ENCODE measurements at regions not wholly inside any gene's neighbourhood (a gene's known extent, or its start where the extent isn't known, plus 50 kb on each side); places are given as distances from the start of the nearest gene placed in this dataset.

DNA sequence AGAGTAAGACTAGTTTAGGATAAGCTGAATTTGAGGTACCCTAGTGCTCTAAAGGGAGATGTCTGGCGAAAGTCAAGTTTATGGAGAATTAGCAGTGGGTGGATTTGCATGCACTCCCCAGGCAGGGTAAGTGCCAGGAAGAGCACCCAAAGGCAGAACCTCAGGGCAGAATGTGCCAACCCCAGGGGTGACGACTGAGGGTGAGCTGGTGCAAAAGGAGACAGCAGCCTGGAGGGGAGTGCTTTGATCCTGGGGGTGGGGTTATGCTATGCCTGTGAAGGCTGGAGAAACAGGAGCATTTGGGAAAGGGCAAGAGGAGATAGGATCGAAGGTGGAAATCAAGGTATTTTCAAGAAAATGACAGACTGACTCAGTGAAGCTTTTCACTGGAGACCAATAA, 208.5 kb upstream of the PDE10A start:
- H3K27ac Mint-ChIP-seq = no peak overlapping the region
- H3K4me3 Mint-ChIP-seq = no peak overlapping the region
- peaks cover 23% of the 10 kb centered on the region for H3K27me3 Mint-ChIP-seq (ENCODE audit: low read depth)
- ATAC-seq (replicated peaks in 1 of 2) (no peak), DNase-seq (no peak)
- no peaks in the 10 kb centered on the region for H3K4me1 Mint-ChIP-seq (ENCODE audit: low read depth)
- H3K9me3 Mint-ChIP-seq = peaks cover 13 to 14% of the 10 kb centered on the region in 2 donors
- peaks cover 4% of the 10 kb centered on the region in 2 donors for H3K36me3 Mint-ChIP-seq (ENCODE audit: insufficient read depth in 2 of 2)

DNA sequence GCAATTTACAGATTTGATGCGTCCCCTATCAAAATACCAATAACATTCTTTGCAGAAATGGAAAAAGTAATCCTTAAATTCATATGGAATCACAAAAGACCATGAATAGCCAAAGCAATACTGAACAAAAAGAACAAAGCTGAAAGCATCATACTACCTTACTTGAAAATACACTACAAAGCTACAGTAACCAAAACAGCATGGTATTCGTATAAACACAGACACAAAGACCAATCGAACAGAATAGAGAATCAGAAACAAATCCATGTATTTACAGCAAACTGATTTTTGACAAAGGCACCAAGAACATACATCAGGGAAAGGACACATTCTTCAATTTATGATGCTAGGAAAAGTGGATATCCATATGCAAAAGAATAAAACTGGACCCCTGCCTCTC, 206.5 kb upstream of the PDE10A start:
- Mint-ChIP-seq H3K4me1 (ENCODE audit: low read depth) (no peaks in the 10 kb centered on the region), H3K27ac (no peak overlapping the region), H3K36me3 (ENCODE audit: insufficient read depth in 2 of 2) (peaks cover 4 to 5% of the 10 kb centered on the region in 2 donors), H3K4me3 (no peak overlapping the region), H3K9me3 (peaks cover 14 to 23% of the 10 kb centered on the region in 2 donors), H3K27me3 (ENCODE audit: low read depth) (peaks cover 19% of the 10 kb centered on the region)
- DNase-seq = no peak
- no peak for ATAC-seq (replicated peaks in 1 of 2)

DNA sequence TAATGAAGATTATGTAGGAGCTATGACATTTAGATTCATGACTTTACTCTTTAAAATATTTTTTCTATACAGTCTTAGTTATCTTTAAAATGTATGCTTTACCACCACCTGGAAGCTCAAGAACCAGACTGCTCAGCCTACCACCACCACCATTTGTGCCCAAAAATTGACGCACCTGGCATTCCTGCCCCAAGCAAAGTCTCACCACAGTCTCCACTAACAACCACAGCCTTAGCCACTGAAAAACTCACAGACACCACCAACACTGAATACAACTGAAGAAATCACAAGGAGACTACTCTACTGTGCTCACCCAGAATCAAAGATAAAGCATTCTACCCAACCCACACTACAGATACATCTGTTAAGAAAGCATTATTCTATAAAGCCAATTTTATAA, 201.9 kb upstream of the PDE10A start:
- H3K9me3 Mint-ChIP-seq = peaks cover 13 to 20% of the 10 kb centered on the region in 2 donors
- H3K4me3 Mint-ChIP-seq = no peak overlapping the region
- no peak for DNase-seq
- H3K36me3 Mint-ChIP-seq (ENCODE audit: insufficient read depth in 2 of 2) = peaks cover 4% of the 10 kb centered on the region in 2 donors
- ATAC-seq (replicated peaks in 1 of 2) = no peak
- H3K27ac Mint-ChIP-seq = no peak overlapping the region
- H3K4me1 Mint-ChIP-seq (ENCODE audit: low read depth) = no peaks in the 10 kb centered on the region
- peaks cover 33% of the 10 kb centered on the region for H3K27me3 Mint-ChIP-seq (ENCODE audit: low read depth)

GRCh38 chr6:165864218-165864617, 201.2 kb upstream of the PDE10A start:
- Mint-ChIP-seq H3K36me3 (ENCODE audit: insufficient read depth in 2 of 2) (peaks cover 2 to 4% of the 10 kb centered on the region in 2 donors), H3K27ac (no peak overlapping the region), H3K27me3 (ENCODE audit: low read depth) (peaks cover 26% of the 10 kb centered on the region), H3K4me1 (ENCODE audit: low read depth) (no peaks in the 10 kb centered on the region), H3K9me3 (peaks cover 9 to 16% of the 10 kb centered on the region in 2 donors), H3K4me3 (no peak overlapping the region)
- ATAC-seq (replicated peaks in 1 of 2) = no peak
- DNase-seq = no peak

DNA sequence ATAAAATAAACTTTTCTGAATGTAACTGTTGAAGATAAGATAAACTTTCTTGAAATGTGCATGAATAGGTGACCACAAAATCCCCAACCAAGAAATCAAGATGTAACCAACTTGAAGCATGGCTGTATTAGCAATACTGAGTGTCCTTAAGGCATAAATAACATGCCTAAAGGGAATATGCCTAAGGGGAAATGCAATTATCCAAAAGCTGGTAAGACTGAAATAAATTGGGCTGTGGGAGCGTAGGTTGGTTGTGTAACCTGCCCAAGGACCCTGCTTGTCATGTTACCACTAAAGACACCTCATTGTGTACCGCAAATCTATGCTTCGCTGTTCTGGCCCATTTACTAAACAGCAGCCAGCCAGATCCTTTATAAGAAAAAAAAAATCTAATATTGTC, 200.8 kb upstream of the PDE10A start:
- Mint-ChIP-seq H3K9me3 (peaks cover 8 to 15% of the 10 kb centered on the region in 2 donors), H3K27ac (no peak overlapping the region), H3K27me3 (ENCODE audit: low read depth) (peaks cover 25% of the 10 kb centered on the region), H3K36me3 (ENCODE audit: insufficient read depth in 2 of 2) (peaks cover 0 to 4% of the 10 kb centered on the region in 2 donors), H3K4me3 (no peak overlapping the region), H3K4me1 (ENCODE audit: low read depth) (no peaks in the 10 kb centered on the region)
- DNase-seq (no peak), ATAC-seq (replicated peaks in 1 of 2) (no peak)

GRCh38 chr6:165862813-165863212, 199.8 kb upstream of the PDE10A start:
- Mint-ChIP-seq H3K9me3 (peaks cover 6 to 9% of the 10 kb centered on the region in 2 donors), H3K4me1 (ENCODE audit: low read depth) (no peaks in the 10 kb centered on the region), H3K4me3 (no peak overlapping the region), H3K36me3 (ENCODE audit: insufficient read depth in 2 of 2) (peaks cover 0 to 2% of the 10 kb centered on the region in 2 donors), H3K27me3 (ENCODE audit: low read depth) (peaks cover 25% of the 10 kb centered on the region), H3K27ac (no peak overlapping the region)
- no peak for DNase-seq
- no peak for ATAC-seq (replicated peaks in 1 of 2)

GRCh38 chr6:165861226-165861625, 198.2 kb upstream of the PDE10A start:
- Mint-ChIP-seq H3K9me3 (peaks cover 3 to 7% of the 10 kb centered on the region in 2 donors), H3K27me3 (ENCODE audit: low read depth) (peaks cover 18% of the 10 kb centered on the region), H3K4me3 (no peak overlapping the region), H3K4me1 (ENCODE audit: low read depth) (no peaks in the 10 kb centered on the region), H3K36me3 (ENCODE audit: insufficient read depth in 2 of 2) (peaks cover 0 to 2% of the 10 kb centered on the region in 2 donors), H3K27ac (no peak overlapping the region)
- ATAC-seq (replicated peaks in 1 of 2) (no peak), DNase-seq (no peak)

- Mint-ChIP-seq H3K27me3 (ENCODE audit: low read depth) (peaks cover 22% of the 10 kb centered on the region), H3K4me3 (no peak overlapping the region), H3K4me1 (ENCODE audit: low read depth) (no peaks in the 10 kb centered on the region), H3K36me3 (ENCODE audit: insufficient read depth in 2 of 2) (no peaks in the 10 kb centered on the region), H3K27ac (no peak overlapping the region), H3K9me3 (no peaks in the 10 kb centered on the region)
- no peak for ATAC-seq (replicated peaks in 1 of 2)
- DNase-seq = no peak
Measured at GRCh38 chr6:165858586-165858985, 195.5 kb upstream of the PDE10A start.

DNA sequence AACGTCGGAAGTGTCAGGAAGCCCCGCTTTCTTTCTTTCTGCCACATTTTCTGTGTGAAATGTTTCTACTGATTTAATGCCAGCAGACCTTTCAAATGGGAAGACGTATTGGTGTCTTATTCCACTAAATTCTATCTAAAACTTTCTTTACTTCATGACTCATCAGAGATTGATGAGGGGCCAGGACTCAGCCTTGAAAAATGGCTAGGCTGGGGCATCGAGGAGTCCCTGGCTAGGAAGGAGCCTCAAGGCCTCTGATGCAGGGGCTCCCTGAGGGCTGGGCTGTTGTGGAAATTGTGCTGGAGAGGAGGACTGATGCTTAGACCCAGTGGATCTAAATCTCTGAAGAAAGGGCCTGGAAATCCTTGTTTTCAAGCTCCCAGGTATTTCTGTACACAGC, 192.8 kb upstream of the PDE10A start:
- Mint-ChIP-seq H3K9me3 (no peaks in the 10 kb centered on the region), H3K4me1 (ENCODE audit: low read depth) (no peaks in the 10 kb centered on the region), H3K27ac (no peak overlapping the region), H3K4me3 (no peak overlapping the region), H3K36me3 (ENCODE audit: insufficient read depth in 2 of 2) (no peaks in the 10 kb centered on the region), H3K27me3 (ENCODE audit: low read depth) (peaks cover 25% of the 10 kb centered on the region)
- DNase-seq (no peak), ATAC-seq (replicated peaks in 1 of 2) (no peak)

DNA sequence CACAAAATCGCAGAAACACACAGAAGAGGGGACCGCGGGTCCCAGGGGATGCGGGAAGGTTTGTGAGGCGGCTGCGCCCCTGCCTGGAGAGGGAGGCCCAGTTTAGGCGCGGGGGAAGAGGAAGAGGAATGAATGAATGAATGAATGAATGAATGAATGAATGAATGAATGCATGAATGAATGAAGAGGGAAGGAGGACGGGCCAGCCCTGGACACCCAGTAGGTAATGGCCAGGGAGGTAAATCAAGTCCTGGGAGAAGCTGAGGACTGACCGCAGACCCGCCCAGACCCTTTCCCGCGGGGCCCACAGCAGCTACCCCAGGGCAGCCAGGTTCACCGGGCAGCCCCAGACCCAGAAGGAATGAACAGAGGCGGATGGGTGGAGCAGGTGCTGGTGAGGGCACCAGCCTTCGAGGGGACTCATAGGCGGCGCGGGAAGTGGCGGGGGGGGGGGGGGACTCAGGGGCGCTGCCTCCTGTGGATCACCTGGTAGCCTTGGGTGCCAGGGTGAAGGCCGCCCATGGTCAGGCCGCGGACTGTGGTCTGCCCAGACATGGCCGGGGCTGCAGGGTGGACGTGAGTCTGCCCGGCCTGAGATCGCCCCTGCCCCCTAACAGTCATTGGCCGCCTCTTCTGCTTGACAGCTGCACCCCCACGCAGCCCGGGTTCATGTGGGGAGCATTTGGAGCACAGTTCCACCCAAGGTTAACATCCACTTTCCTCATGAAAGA, 192.0 kb upstream of the PDE10A start:
- ATAC-seq (replicated peaks in 1 of 2) (no peak), DNase-seq (no peak)
- Mint-ChIP-seq H3K9me3 (no peaks in the 10 kb centered on the region), H3K36me3 (ENCODE audit: insufficient read depth in 2 of 2) (no peaks in the 10 kb centered on the region), H3K4me1 (ENCODE audit: low read depth) (peaks cover 4% of the 10 kb centered on the region), H3K4me3 (no peak overlapping the region), H3K27me3 (ENCODE audit: low read depth) (peaks cover 29% of the 10 kb centered on the region), H3K27ac (no peak overlapping the region)

DNA sequence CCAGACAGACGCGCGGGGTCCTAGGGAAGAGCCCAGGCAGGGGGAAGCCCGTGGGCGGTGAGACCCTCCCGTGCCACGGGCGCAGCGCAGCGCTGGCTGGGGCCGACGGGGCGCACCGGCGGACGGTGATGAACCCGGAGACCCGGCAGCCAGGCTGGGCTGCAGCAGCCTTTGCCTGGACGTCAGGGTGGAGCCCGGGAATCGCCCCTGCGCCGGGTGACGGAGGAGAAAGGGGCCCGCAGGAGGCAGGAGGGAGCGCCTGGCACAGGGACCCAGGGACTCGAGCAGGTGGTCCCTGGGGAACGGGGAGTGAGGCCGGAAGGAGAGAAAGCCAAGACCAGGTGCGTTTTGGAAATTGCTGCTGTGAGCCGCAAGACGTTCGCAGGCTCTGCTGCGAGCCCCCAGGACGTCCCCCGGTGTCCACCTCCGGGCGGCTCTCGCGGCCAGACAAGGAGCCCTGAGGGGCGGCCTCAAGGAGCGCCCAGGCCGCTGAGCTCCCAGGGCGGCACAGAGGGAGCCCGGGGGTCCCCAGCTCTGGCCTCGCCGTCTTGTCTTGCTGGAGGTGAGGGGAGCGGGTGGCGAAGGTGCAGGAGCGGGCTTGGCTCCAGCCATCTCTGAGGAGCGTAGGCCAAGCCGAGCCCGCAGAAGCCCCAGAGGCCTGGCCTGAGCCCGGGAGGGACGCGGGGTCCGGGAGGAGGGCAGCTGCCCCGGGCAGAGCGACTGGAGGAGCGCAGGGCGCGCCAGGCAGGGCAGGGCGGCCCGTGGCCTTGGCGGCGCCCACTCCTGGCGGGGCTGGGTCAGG, 191.2 kb upstream of the PDE10A start:
- H3K9me3 Mint-ChIP-seq = no peaks in the 10 kb centered on the region
- ATAC-seq (replicated peaks in 1 of 2) (no peak), DNase-seq (no peak)
- peaks cover 37% of the 10 kb centered on the region for H3K27me3 Mint-ChIP-seq (ENCODE audit: low read depth)
- no peaks in the 10 kb centered on the region for H3K36me3 Mint-ChIP-seq (ENCODE audit: insufficient read depth in 2 of 2)
- H3K4me3 Mint-ChIP-seq = no peak overlapping the region
- peaks cover 11% of the 10 kb centered on the region for H3K4me1 Mint-ChIP-seq (ENCODE audit: low read depth)
- no peak overlapping the region for H3K27ac Mint-ChIP-seq

GRCh38 chr6:165852676-165853075, 189.6 kb upstream of the PDE10A start:
- Mint-ChIP-seq H3K4me1 (ENCODE audit: low read depth) (peaks cover 12% of the 10 kb centered on the region), H3K27me3 (ENCODE audit: low read depth) (peaks cover 39% of the 10 kb centered on the region), H3K27ac (no peak overlapping the region), H3K4me3 (no peak overlapping the region), H3K9me3 (no peaks in the 10 kb centered on the region), H3K36me3 (ENCODE audit: insufficient read depth in 2 of 2) (no peaks in the 10 kb centered on the region)
- ATAC-seq (replicated peaks in 1 of 2) (no peak), DNase-seq (no peak)

GRCh38 chr6:165850434-165851019, 187.5 kb upstream of the PDE10A start:
- H3K27ac Mint-ChIP-seq = no peak overlapping the region
- H3K4me3 Mint-ChIP-seq = peak overlapping the region in 1 of 2 donors; percentile 29
- H3K36me3 Mint-ChIP-seq (ENCODE audit: insufficient read depth in 2 of 2) = no peaks in the 10 kb centered on the region
- no peaks in the 10 kb centered on the region for H3K9me3 Mint-ChIP-seq
- peak; percentile 38 to 56 for ATAC-seq (replicated peaks in 1 of 2)
- H3K4me1 Mint-ChIP-seq (ENCODE audit: low read depth) = peaks cover 12% of the 10 kb centered on the region
- peaks cover 56% of the 10 kb centered on the region for H3K27me3 Mint-ChIP-seq (ENCODE audit: low read depth)
- peak; percentile 49 to 65 for DNase-seq
